HG02840 (cell line): ENCODE measurements at regions not wholly inside any gene's neighbourhood (a gene's known extent, or its start where the extent isn't known, plus 50 kb on each side); places are given as distances from the start of the nearest gene placed in this dataset.
"Not testable (repeated sequence)": the region's sequence is repeated elsewhere in the genome, so short reads cannot be mapped to it uniquely, and the experiment has no call there.

Source experiments
- ATAC-seq: cut with Tn5 transposase; IDR thresholded peaks from one replicate; pipeline ENCODE4 v1.9.1; 2021; ENCODE audit warnings: mild to moderate bottlenecking, moderate library complexity, moderate number of reproducible peaks; ENCODE audit not compliant: unreplicated experiment, low FRiP score

DNA sequence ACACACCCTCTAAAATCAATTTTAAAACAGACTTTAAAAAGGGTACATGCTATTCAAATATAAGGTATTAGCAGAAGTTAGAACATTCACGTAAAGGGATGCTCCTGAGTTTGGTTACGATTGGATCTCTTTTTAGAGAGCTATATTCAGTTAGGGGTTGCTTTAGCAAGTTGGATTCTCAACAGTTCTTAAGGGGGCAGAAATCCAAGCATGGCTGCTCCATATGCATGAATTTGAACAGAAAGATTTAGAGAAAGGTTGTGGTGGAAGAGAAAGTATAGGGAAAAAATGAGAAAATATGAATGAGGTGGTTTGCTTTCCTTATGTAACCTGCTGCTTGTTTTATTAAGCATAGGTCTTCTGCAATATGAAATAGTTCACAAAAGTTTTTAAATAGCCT is 855.1 kb downstream of the SORCS1 start:
- ATAC-seq: no peak

- ATAC-seq: no peak
Measured at GRCh38 chr10:106308284-106308683, 856.2 kb downstream of the SORCS1 start.

GRCh38 chr10:106304056-106304455 is 860.5 kb downstream of the SORCS1 start:
- ATAC-seq: no peak

- ATAC-seq: no peak
Measured at GRCh38 chr10:106302961-106303360, 861.5 kb downstream of the SORCS1 start.

DNA sequence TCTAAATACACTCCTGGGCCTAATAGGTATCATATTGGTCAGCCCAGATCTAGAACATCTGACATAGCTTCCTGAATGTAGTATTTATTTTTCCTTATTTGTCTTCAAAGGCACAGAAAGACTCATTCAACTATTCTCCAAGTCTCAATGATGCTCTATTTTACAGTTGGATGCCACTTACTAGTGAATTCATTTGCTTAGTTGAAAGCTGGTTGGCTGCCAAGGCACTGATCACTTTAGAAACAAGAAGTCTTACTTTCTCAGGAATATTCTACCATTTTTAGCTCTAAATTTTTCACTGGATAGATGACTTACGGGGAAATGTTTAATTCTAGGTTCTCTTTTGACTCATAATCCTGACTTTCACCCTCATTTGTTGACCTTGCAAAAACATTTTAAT is 863.4 kb downstream of the SORCS1 start:
- ATAC-seq: no peak

GRCh38 chr10:106296750-106297392 is 867.6 kb downstream of the SORCS1 start:
- no peak for ATAC-seq

DNA sequence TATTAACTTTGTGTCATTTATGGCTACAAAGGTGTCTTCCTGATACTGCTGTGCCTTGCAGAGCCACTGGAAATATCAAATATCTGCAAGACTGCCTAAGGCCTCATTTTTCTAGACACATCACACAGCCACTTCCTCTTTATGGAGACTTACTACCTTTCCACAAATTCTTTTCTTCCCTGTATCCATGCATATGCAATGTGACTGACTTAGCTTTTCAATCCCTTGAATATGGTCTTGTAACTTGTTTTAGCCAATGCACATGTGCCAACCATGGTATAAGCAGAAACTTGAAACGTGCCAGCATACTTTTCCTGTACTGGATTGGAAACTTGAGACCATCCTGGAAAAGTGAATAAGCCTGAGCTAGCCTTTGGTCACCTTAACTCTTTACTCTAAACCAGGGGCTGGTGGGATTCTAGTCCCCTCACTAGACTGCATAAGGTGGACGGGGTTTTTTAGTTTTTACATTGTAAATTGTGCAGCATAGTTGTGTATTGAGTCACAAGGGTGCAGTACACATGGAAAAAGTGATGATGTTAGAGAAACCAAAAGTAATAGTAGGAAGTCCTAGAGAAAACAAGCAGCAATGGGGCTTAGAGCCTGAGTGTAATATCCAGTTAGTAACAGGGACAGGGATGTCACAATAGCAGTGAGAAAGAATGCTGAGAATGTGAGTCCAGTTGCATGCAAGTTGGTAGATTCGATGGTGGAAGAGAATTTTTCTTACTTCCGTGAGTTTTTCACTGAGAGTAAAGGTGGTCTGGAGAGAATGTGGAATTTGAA is 879.5 kb downstream of the SORCS1 start:
- ATAC-seq: no peak

DNA sequence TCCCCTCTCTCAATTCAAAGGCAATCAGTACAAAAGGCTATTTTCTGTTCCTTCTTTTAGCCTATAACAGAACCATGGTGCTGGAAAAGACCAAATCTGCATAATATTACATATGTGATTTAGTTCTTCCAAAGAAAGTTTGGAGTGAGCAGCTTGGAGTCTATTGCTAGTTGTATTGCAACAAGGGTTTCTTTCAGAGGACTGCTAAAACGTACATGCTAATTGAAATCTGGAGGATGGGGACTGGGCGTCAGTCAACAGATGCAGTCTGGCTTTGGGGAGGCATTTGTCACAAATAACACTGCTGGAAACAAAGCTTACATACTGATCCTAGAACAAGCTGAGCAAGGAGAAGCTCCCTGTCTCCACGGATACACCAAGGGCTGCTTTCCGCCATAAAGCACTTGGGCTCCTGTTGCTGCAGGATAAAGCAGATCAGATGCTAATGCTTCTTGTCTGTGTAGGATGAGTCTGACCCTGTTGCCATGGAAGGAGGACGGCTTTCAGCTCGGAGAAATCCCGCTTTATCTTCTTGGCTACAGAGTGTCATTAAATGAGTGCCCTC is 883.5 kb downstream of the SORCS1 start:
- no peak for ATAC-seq

DNA sequence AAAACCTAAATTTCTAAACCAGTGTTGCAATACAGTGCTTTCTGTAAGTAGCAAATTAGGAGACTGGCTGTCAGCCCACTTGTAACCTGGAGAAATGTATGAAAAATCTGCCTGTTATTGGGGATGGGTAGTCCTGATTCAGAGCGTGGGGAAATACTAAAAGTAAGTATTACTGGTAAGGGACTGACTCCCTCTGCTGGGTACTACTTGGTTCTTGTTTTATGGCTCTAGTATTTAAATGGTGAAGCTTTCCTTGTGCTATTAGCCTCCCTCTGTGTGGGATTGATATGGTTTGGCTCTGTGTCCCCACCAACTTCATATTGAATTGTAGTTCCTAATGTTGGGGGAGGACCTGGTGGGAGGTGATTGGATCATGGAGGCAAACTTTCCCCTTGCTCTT is 886.1 kb downstream of the SORCS1 start:
- ATAC-seq: no peak

GRCh38 chr10:106271237-106271636 is 893.3 kb downstream of the SORCS1 start:
- ATAC-seq: no peak

GRCh38 chr10:106268000-106268399 is 896.5 kb downstream of the SORCS1 start:
- ATAC-seq: no peak

DNA sequence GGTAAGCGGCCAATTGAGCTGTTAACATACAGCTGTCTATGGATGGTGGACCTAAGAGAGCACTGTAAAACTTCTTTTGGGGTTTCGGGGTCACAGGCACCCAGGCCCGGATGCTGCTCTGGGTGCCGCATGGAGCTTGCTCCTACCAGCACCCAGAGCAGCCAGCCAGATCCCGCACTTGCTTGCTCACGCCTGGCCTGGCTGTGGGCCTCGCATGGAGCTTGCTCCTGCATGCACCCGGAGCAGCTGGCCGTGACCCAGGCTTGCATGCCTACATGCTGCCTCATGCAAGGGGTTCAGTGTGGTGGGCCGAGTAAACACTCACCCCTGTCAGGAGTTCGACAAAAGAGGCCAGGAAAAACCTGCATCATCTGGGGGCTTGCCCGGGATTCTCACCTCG is 896.9 kb downstream of the SORCS1 start:
- no peak for ATAC-seq

GRCh38 chr10:106257432-106257831 is 907.1 kb downstream of the SORCS1 start:
- not testable (repeated sequence) for ATAC-seq

GRCh38 chr10:106255111-106255678 is 909.3 kb downstream of the SORCS1 start:
- ATAC-seq: no peak

- ATAC-seq: no peak
Measured at GRCh38 chr10:106254071-106254470, 910.4 kb downstream of the SORCS1 start.

- ATAC-seq: no peak
Measured at GRCh38 chr10:106252541-106252940, 912.0 kb downstream of the SORCS1 start.

- ATAC-seq: no peak
Measured at GRCh38 chr10:106251573-106251972, 912.9 kb downstream of the SORCS1 start.

DNA sequence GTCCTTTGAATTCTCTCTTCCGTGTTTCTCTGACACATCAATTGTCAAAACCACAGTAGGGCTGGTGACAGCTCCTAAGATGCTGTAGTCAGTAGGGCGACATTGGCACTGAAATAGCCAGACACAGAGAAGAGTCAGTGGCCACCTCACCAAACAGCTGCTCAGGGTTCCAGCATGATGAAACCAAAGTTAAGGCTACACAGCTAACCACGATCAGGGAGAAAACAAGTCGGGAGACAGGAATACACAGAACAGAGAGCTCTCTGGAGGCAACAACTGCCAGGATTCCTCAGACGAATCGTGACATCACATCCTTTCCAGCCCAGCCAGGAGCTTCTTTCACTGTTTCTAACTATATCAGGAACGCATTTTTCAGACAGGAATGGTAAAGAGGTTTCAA is 922.2 kb downstream of the SORCS1 start:
- ATAC-seq: no peak

- ATAC-seq: no peak
Measured at GRCh38 chr10:106226828-106227227, 937.7 kb downstream of the SORCS1 start.

- ATAC-seq: no peak
Measured at GRCh38 chr10:106226142-106226541, 938.4 kb downstream of the SORCS1 start.

- no peak for ATAC-seq
Measured at GRCh38 chr10:106224676-106225075, 939.8 kb downstream of the SORCS1 start.
